ENCODE measurements at regions not wholly inside any gene's neighbourhood (a gene's known extent, or its start where the extent isn't known, plus 50 kb on each side); places are given as distances from the start of the nearest gene placed in this dataset.
"Not testable (repeated sequence)": the region's sequence is repeated elsewhere in the genome, so short reads cannot be mapped to it uniquely, and the experiment has no call there.

DNA sequence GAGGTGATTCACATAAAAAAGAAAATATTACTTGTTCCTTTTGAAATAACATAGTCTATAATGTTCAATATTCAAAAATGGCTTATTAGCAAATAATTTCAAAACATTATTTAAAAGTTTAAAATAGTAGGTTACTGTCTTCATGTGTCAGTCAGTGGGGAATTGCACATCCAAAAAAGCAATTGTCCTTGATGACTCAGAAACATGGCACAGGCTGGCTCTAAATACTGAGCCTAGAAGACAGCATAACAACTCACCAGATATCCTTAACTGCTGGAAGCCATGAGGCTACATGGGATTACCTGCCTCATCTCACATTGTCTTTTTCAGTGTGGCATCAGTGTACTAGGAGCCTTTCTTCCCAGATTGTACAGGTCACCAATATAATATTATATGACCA is 439.5 kb upstream of the RGMB start:
- DNase-seq = no peak
- H3K4me3 ChIP-seq = no peak overlapping the region
- H3K27ac ChIP-seq (replicated peaks) = no peak overlapping the region

DNA sequence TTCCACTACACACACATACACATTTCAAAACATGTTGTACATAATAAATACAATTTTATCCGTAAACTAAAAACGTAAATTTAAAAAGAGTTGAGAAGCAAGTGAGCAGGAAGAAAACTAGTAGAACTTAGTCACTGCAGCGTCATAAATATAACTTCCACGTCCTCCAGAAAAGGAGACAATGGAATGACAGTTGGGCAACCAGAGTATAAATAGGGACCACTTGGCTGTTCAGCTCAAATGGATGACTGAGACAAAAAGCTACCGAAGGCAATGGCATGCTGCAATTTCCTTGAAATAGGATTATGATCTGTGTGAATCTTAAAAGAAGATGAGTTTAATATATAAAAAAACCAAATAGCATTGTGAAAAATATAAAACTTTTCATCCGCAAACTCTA is 438.5 kb upstream of the RGMB start:
- no peak overlapping the region for H3K4me3 ChIP-seq
- no peak for DNase-seq

More for the DNA sequence above, 439.5 kb upstream of the RGMB start:
- intact Hi-C loops (cut with micrococcal nuclease) = no loop called here
- TF ChIP-seq, protein P1, sequence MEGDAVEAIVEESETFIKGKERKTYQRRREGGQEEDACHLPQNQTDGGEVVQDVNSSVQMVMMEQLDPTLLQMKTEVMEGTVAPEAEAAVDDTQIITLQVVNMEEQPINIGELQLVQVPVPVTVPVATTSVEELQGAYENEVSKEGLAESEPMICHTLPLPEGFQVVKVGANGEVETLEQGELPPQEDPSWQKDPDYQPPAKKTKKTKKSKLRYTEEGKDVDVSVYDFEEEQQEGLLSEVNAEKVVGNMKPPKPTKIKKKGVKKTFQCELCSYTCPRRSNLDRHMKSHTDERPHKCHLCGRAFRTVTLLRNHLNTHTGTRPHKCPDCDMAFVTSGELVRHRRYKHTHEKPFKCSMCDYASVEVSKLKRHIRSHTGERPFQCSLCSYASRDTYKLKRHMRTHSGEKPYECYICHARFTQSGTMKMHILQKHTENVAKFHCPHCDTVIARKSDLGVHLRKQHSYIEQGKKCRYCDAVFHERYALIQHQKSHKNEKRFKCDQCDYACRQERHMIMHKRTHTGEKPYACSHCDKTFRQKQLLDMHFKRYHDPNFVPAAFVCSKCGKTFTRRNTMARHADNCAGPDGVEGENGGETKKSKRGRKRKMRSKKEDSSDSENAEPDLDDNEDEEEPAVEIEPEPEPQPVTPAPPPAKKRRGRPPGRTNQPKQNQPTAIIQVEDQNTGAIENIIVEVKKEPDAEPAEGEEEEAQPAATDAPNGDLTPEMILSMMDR (IDR thresholded peaks at IDR 0.05; ENCODE audit: borderline replicate concordance) = no peak
- H3K27me3 ChIP-seq (ENCODE audit: low read depth) = no peaks in the 10 kb centered on the region
- H3K36me3 ChIP-seq = no peaks in the 10 kb centered on the region
- peaks cover 14% of the 10 kb centered on the region for H3K9me3 ChIP-seq (replicated peaks)
- H3K4me1 ChIP-seq = no peaks in the 10 kb centered on the region

DNA sequence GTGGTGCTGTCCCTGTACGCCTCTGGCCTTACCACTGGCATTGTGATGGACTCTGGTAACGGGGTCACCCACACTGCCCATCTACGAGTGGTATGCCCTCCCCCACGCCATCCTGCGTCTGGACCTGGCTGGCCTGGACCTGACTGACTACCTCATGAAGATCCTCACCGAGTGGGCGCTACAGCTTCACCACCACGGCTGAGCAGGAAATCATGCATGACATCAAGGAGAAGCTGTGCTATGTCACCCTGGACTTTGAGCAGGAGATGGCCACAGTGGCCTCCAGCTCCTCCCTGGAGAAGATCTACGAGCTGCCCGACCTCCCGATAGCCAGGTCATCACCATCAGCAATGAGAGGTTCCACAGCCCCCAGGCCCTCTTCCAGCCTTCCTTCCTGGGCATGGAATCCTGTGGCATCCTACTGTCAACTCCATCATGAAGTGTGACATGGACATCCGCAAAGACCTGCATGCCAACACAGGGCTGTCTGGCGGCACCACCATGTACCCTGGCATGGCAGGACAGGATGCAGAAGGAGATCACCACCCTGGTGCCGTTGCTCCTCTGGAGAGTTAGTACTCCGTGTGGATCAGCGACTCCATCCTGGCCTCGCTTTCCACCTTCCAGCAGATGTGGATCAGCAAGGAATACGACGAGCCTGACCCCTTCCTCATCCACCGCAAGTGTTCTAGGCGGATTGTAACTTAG is 434.2 kb upstream of the RGMB start:
- no peak for DNase-seq
- Histone ChIP-seq H3K27ac (replicated peaks) (no peak overlapping the region), H3K9me3 (replicated peaks) (peaks cover 7% of the 10 kb centered on the region), H3K4me3 (no peak overlapping the region), H3K27me3 (ENCODE audit: low read depth) (no peaks in the 10 kb centered on the region), H3K4me1 (no peaks in the 10 kb centered on the region), H3K36me3 (no peaks in the 10 kb centered on the region)
- intact Hi-C loops (cut with micrococcal nuclease) = no loop called here
- TF ChIP-seq, protein P1 (IDR thresholded peaks at IDR 0.05; ENCODE audit: borderline replicate concordance) = no peak

More for the DNA sequence above, 438.5 kb upstream of the RGMB start:
- Histone ChIP-seq H3K9me3 (replicated peaks) (peaks cover 14% of the 10 kb centered on the region), H3K4me1 (no peaks in the 10 kb centered on the region), H3K27ac (replicated peaks) (no peak overlapping the region), H3K36me3 (no peaks in the 10 kb centered on the region), H3K27me3 (ENCODE audit: low read depth) (no peaks in the 10 kb centered on the region)
- TF ChIP-seq, protein P1 (IDR thresholded peaks at IDR 0.05; ENCODE audit: borderline replicate concordance) = no peak
- intact Hi-C loops (cut with micrococcal nuclease) = no loop called here

DNA sequence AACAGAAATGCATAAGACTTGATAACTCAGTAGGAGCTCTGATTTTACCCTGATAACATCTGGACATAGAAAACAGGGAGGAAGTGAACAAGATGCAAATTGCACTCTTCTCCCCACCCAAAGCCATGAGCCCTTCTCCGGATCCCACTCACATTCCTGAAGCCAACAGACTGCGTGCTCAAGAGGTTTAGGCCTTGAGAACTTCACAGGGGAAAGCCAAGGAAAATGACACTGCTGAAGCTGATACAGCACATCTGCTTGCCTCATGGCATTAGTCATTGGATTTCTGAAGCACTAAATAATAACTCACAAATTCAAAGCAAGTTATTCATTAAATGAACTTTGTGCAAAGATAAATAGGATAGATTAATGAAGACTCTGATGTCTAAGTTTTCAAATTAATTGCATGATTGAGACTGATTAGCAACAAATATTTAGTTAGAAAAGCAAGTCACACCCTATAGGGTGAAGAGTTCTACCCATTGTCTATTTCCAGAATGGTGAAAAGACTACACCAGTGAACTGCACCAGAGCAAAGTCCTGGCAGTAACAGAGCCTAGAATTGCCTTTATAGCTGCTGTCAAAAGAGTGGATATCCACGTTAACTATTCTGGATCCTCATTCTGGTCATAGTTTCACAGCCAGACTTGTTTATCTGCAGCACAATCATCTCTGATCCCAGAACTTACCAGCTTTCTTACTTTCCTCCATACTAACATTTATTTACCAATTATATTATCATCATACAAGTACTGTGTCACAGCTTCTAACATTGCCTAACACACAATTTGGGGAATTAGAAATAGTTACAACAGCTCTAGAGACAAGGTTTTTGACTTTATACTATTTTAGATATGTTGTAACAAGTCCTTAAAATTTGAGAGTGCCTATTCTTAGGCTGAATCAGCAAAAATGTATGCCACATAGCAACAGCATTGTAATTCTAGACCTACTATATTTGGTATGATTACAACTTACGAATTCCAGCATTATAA is 432.1 kb upstream of the RGMB start:
- Histone ChIP-seq H3K27ac (replicated peaks) (peak overlapping the region; percentile 12), H3K36me3 (no peaks in the 10 kb centered on the region), H3K4me1 (no peaks in the 10 kb centered on the region), H3K4me3 (no peak overlapping the region), H3K27me3 (ENCODE audit: low read depth) (no peaks in the 10 kb centered on the region), H3K9me3 (replicated peaks) (no peaks in the 10 kb centered on the region)
- intact Hi-C loops (cut with micrococcal nuclease) = no loop called here
- TF ChIP-seq, protein P1 (IDR thresholded peaks at IDR 0.05; ENCODE audit: borderline replicate concordance) = no peak
- DNase-seq = no peak

DNA sequence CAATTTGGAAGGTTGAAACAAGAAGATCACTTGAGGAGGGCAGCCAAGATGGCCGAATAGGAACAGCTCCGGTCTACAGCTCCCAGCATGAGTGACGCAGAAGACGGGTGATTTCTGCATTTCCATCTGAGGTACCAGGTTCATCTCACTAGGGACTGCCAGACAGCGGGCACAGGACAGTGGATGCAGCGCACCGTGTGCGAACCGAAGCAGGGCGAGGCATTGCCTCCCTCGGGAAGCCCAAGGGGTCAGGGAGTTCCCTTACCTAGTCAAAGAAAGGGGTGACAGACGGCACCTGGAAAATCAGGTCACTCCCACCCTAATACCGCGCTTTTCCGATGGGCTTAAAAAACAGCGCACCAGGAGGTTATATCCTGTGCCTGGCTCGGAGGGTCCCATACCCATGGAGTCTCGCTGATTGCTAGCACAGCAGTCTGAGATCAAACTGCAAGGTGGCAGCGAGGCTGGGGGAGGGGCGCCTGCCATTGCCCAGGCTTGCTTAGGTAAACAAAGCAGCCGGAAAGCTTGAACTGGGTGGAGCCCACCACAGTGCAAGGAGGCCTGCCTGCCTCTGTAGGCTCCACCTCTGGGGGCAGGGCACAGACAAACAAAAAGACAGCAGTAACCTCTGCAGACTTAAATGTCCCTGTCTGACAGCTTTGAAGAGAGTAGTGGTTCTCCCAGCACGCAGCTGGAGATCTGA is 430.4 kb upstream of the RGMB start:
- H3K36me3 ChIP-seq; H3K4me3 ChIP-seq; H3K27me3 ChIP-seq (ENCODE audit: low read depth); H3K27ac ChIP-seq (replicated peaks); intact Hi-C loops (cut with micrococcal nuclease); H3K4me1 ChIP-seq; DNase-seq; H3K9me3 ChIP-seq (replicated peaks): not testable (repeated sequence)
